ENCODE measurements at regions not wholly inside any gene's neighbourhood (a gene's known extent, or its start where the extent isn't known, plus 50 kb on each side); places are given as distances from the start of the nearest gene placed in this dataset.

- TF ChIP-seq CTCF (conservative IDR thresholded peaks at IDR 0.05) = no peak
- H4K91ac ChIP-seq (ENCODE audit: insufficient read length, low read depth, low read length) = no peak overlapping the region
- H3K27me3 ChIP-seq (ENCODE audit: insufficient read depth, low read length) = no peaks in the 10 kb centered on the region
Observed at GRCh38 chr16:80024443-80024842, 423.9 kb upstream of the MAF start.

More at GRCh38 chr16:80024443-80024842, 423.9 kb upstream of the MAF start:
- Histone ChIP-seq H4K20me1 (ENCODE audit: control insufficient read depth, insufficient read depth, insufficient read length) (no peaks in the 10 kb centered on the region), H3K9ac (ENCODE audit: extremely low read depth, insufficient read length, low read length) (no peak overlapping the region), H2BK15ac (ENCODE audit: low read depth, low read length) (no peak overlapping the region), H2AFZ (ENCODE audit: low read length) (no peak overlapping the region), H2BK5ac (ENCODE audit: insufficient read length, low read length) (no peak overlapping the region), H4K8ac (replicated peaks; ENCODE audit: insufficient read length, low read depth, low read length) (no peak overlapping the region), H3K4ac (ENCODE audit: low read depth, low read length) (no peak overlapping the region), H3K14ac (ENCODE audit: insufficient read depth, low read length) (no peak overlapping the region), H2BK120ac (ENCODE audit: low read depth, low read length, poor library complexity, severe bottlenecking) (no peak overlapping the region), H2BK12ac (ENCODE audit: insufficient read length, low read depth, low read length) (no peak overlapping the region), H2BK20ac (ENCODE audit: low read depth, low read length, poor library complexity, severe bottlenecking) (no peak overlapping the region), H3K56ac (ENCODE audit: insufficient read length, low read depth, low read length) (no peak overlapping the region), H3K18ac (ENCODE audit: insufficient read length, low read depth, low read length) (no peak overlapping the region), H3K79me2 (ENCODE audit: insufficient read depth, low read length) (no peaks in the 10 kb centered on the region), H3K23me2 (ENCODE audit: insufficient read length, low read depth, low read length, poor library complexity, severe bottlenecking) (no peaks in the 10 kb centered on the region), H3K27ac (ENCODE audit: insufficient read length, low read depth, low read length) (no peak overlapping the region), H3T11ph (ENCODE audit: low read length) (no peak overlapping the region), H2AK5ac (ENCODE audit: insufficient read length, low read length) (no peak overlapping the region), H3K9me3 (ENCODE audit: control insufficient read depth, low read depth, low read length) (no peaks in the 10 kb centered on the region), H4K5ac (ENCODE audit: insufficient read length, low read depth, low read length) (no peak overlapping the region), H3K4me2 (ENCODE audit: insufficient read depth, insufficient read length, low read length) (no peak overlapping the region), H3K4me1 (ENCODE audit: insufficient read depth, low read length) (no peaks in the 10 kb centered on the region), H3K23ac (ENCODE audit: insufficient read length, low read depth, low read length) (no peak overlapping the region), H3K79me1 (ENCODE audit: insufficient read depth, low read depth, low read length, poor library complexity, severe bottlenecking) (no peaks in the 10 kb centered on the region)
- Mint-ChIP-seq H3K4me1 (peaks cover 16 to 22% of the 10 kb centered on the region in 2 experiments; a peak in 3 of 4 replicates), H3K9me3 (peaks cover 0 to 3% of the 10 kb centered on the region in 2 experiments; a peak in 2 of 5 replicates), H3K36me3 (ENCODE audit: insufficient read depth in 1 of 3, low read depth in 3 of 3) (no peaks in the 10 kb centered on the region), H3K4me3 (no peak overlapping the region), H3K27ac (no peak overlapping the region), H3K27me3 (ENCODE audit: low read depth) (no peaks in the 10 kb centered on the region)
- DNase-seq = no peak
- no CpG with 5 or more reads among the region's 3 CpGs for WGBS (ENCODE audit: extremely low coverage, insufficient read length, low lambda C conversion rate)

Measured in H9 (cell line).